IMR-90 (cell line): ENCODE measurements at regions not wholly inside any gene's neighbourhood (a gene's known extent, or its start where the extent isn't known, plus 50 kb on each side); places are given as distances from the start of the nearest gene placed in this dataset.

ENCODE experiments used
- ATAC-seq: fragments of 200-7000 bp; cut with Tn5 transposase; 2 replicates; pipeline ENCODE4 v1.9.1; 2020; ENCODE audit warnings: low read depth, mild to moderate bottlenecking, moderate library complexity
- BruUV-seq: library from RNA; stranded (reverse); fragments of 400-500 nt; replicated peaks from 2 replicates; lab custom pipeline; 2021; lab: Mats Ljungman, UMichigan
- CTCF ChIA-PET: fragments of 300-600 bp; formaldehyde crosslinking; extraction: SDS; loops from one replicate; lab custom pipeline; 2021; ENCODE audit warnings: antibody characterized with exemption; lab: Yijun Ruan, JAX
- POLR2A ChIA-PET: fragments of 300-600 bp; sonication (Branson Sonifier 250); formaldehyde crosslinking; loops from one replicate; lab custom pipeline; 2022; ENCODE audit warnings: antibody characterized with exemption; ENCODE audit not compliant: unreplicated experiment; lab: Charles Lee
- DNase-seq: peaks from one replicate; pipeline ENCODE4 v3.0.0; 2013
- H2AFZ ChIP-seq: replicated peaks from 2 replicates; pipeline ENCODE3; 2013; ENCODE audit warnings: low read length, mild to moderate bottlenecking; ENCODE audit not compliant: poor library complexity
- H2AK5ac ChIP-seq: 2 replicates; pipeline ENCODE4 v1.6.1; 2013; ENCODE audit warnings: low read depth, low read length, inconsistent platforms
- H2AK9ac ChIP-seq: replicated peaks from 2 replicates; pipeline ENCODE3; 2013; ENCODE audit warnings: mild to moderate bottlenecking, low read depth, low read length, moderate library complexity; ENCODE audit not compliant: poor library complexity
- H2BK120ac ChIP-seq: 2 replicates; pipeline ENCODE4 v1.6.1; 2013; ENCODE audit warnings: low read depth, low read length, inconsistent platforms
- H2BK15ac ChIP-seq: 3 replicates; pipeline ENCODE4 v1.6.1; 2013; ENCODE audit warnings: low read depth, low read length, inconsistent platforms
- H2BK20ac ChIP-seq: 2 replicates; pipeline ENCODE4 v1.6.1; 2013; ENCODE audit warnings: low read depth, mild to moderate bottlenecking, inconsistent platforms, low read length, moderate library complexity
- H2BK5ac ChIP-seq: 2 replicates; pipeline ENCODE4 v1.6.1; 2013; ENCODE audit warnings: mild to moderate bottlenecking, low read depth, low read length, inconsistent platforms; ENCODE audit not compliant: poor library complexity, severe bottlenecking
- H3K14ac ChIP-seq: replicated peaks from 2 replicates; pipeline ENCODE4 v1.6.1; 2013; ENCODE audit warnings: low read depth, low read length, inconsistent platforms
- H3K18ac ChIP-seq: 2 replicates; pipeline ENCODE4 v1.6.1; 2013; ENCODE audit warnings: low read depth, low read length, control low read depth
- H3K23ac ChIP-seq: 2 replicates; pipeline ENCODE4 v1.6.1; 2013; ENCODE audit warnings: low read depth, low read length, inconsistent platforms
- H3K27ac ChIP-seq: 2 replicates; pipeline ENCODE4 v1.5.1; 2013; ENCODE audit warnings: mild to moderate bottlenecking, control low read depth, low read length; ENCODE audit not compliant: insufficient read depth
- H3K27me3 ChIP-seq: 2 replicates; pipeline ENCODE4 v1.6.1; 2013; ENCODE audit warnings: low read length; ENCODE audit not compliant: control insufficient read depth, insufficient read depth
- H3K36me3 ChIP-seq: 2 replicates; pipeline ENCODE4 v1.6.1; 2013; ENCODE audit warnings: low read length, mixed read lengths; ENCODE audit not compliant: control insufficient read depth, insufficient read depth
- H3K4ac ChIP-seq: 2 replicates; pipeline ENCODE4 v1.6.1; 2013; ENCODE audit warnings: low read depth, low read length, inconsistent platforms
- H3K4me1 ChIP-seq: 2 replicates; pipeline ENCODE4 v1.6.1; 2013; ENCODE audit warnings: low read length, mixed read lengths; ENCODE audit not compliant: control insufficient read depth, insufficient read depth
- H3K4me2 ChIP-seq: 2 replicates; pipeline ENCODE4 v1.6.1; 2013; ENCODE audit warnings: low read depth, mild to moderate bottlenecking, control low read depth, low read length, moderate library complexity
- H3K4me3 ChIP-seq: 2 replicates; pipeline ENCODE4 v1.5.1; 2013; ENCODE audit warnings: low read depth, mild to moderate bottlenecking, control low read depth, low read length, moderate library complexity; ENCODE audit not compliant: insufficient read depth
- H3K56ac ChIP-seq: 2 replicates; pipeline ENCODE4 v1.6.1; 2013; ENCODE audit warnings: low read length, inconsistent platforms; ENCODE audit not compliant: insufficient read depth; ENCODE audit errors: extremely low read depth
- H3K79me1 ChIP-seq, 2 experiments: 2 replicates each; pipeline ENCODE4 v1.6.1; 2013; ENCODE audit warnings: low read length in 2 of 2, inconsistent platforms in 1 of 2, low read depth in 1 of 2
- H3K9ac ChIP-seq: 2 replicates; pipeline ENCODE4 v1.6.1; 2013; ENCODE audit warnings: low read depth, low read length, control low read depth
- H3K9me1 ChIP-seq: 2 replicates; pipeline ENCODE4 v1.6.1; 2013; ENCODE audit warnings: low read length, inconsistent platforms; ENCODE audit not compliant: insufficient read depth
- H3K9me3 ChIP-seq: 2 replicates; pipeline ENCODE4 v1.6.1; 2013; ENCODE audit warnings: low read length; ENCODE audit not compliant: control insufficient read depth, insufficient read depth
- H4K20me1 ChIP-seq: 2 replicates; pipeline ENCODE4 v1.6.1; 2013; ENCODE audit warnings: low read length, inconsistent platforms; ENCODE audit not compliant: insufficient read depth
- H4K5ac ChIP-seq: 2 replicates; pipeline ENCODE4 v1.6.1; 2013; ENCODE audit warnings: mild to moderate bottlenecking, low read depth, low read length, control low read depth
- H4K8ac ChIP-seq, 2 experiments: 2 replicates each; pipeline ENCODE4 v1.6.1; 2013; ENCODE audit warnings: low read depth in 2 of 2, low read length in 2 of 2, control low read depth in 1 of 2, inconsistent platforms in 1 of 2
- H4K91ac ChIP-seq: 2 replicates; pipeline ENCODE4 v1.6.1; 2013; ENCODE audit warnings: low read depth, low read length, inconsistent platforms; ENCODE audit not compliant: insufficient read depth
- BHLHE40 ChIP-seq: fragments of 150-350 bp; IDR thresholded peaks from 2 replicates; pipeline ENCODE4 v1.6.1; 2016; ENCODE audit warnings: mild to moderate bottlenecking, low read depth, low read length
- CHD1 ChIP-seq: IDR thresholded peaks from 2 replicates; pipeline ENCODE4 v1.6.1; 2012; ENCODE audit warnings: low read depth, low read length, improper control_type of control experiment
- ELK1 ChIP-seq: fragments of 150-350 bp; IDR thresholded peaks from 2 replicates; pipeline ENCODE4 v1.6.1; 2016; ENCODE audit warnings: low read depth, mild to moderate bottlenecking, low read length, moderate library complexity, borderline replicate concordance
- FOS ChIP-seq: fragments of 150-350 bp; IDR thresholded peaks from 2 replicates; pipeline ENCODE4 v1.6.1; 2016; ENCODE audit warnings: low read depth, low read length
- MAFK ChIP-seq: IDR thresholded peaks from 2 replicates; pipeline ENCODE4 v1.6.1; 2012; ENCODE audit warnings: low read depth, low read length, improper control_type of control experiment
- MXI1 ChIP-seq: IDR thresholded peaks from 2 replicates; pipeline ENCODE4 v1.6.1; 2012; ENCODE audit warnings: low read depth, mild to moderate bottlenecking, low read length, moderate library complexity, borderline replicate concordance
- NFE2L2 ChIP-seq: fragments of 150-350 bp; IDR thresholded peaks from 2 replicates; pipeline ENCODE4 v1.6.1; 2016; ENCODE audit warnings: low read depth, mild to moderate bottlenecking, low read length
- RAD21 ChIP-seq: IDR thresholded peaks from 2 replicates; pipeline ENCODE4 v1.6.1; 2012; ENCODE audit warnings: low read length, improper control_type of control experiment
- RCOR1 ChIP-seq: IDR thresholded peaks from 2 replicates; pipeline ENCODE4 v1.6.1; 2012; ENCODE audit warnings: mild to moderate bottlenecking, low read length, improper control_type of control experiment; ENCODE audit not compliant: insufficient replicate concordance
- SMC3 ChIP-seq: fragments of 150-350 bp; IDR thresholded peaks from 2 replicates; pipeline ENCODE4 v1.6.1; 2016; ENCODE audit warnings: low read depth, mild to moderate bottlenecking, antibody characterized with exemption, low read length, moderate library complexity
- USF2 ChIP-seq: fragments of 150-350 bp; IDR thresholded peaks from 2 replicates; pipeline ENCODE4 v1.6.1; 2017; ENCODE audit warnings: mild to moderate bottlenecking, antibody characterized with exemption, low read length, low read depth
- WGBS, 2 experiments: methylation state at CpG; one replicate each; pipeline versions ENCODE4 v1.1.5 to v1.1.7; 2013; ENCODE audit warnings: missing lambda C conversion rate in 2 of 2; ENCODE audit not compliant: insufficient read length in 1 of 2; ENCODE audit errors: extremely low coverage in 2 of 2; 5-methylcytosine and 5-hydroxymethylcytosine counted together
- dilution Hi-C: fragments of 300-500 bp; cut with HindIII; formaldehyde crosslinking; loops from one replicate; pipeline ENCODE4 v1.14.3; 2018; ENCODE audit warnings: low sequenced_read_pairs; ENCODE audit not compliant: unreplicated experiment
- in situ Hi-C: fragments of 300-500 bp; cut with MboI; formaldehyde crosslinking; loops from 3 replicates; pipeline ENCODE4 v1.14.3; 2019; ENCODE audit warnings: low sequenced_read_pairs, inconsistent platforms, mixed read lengths
- intact Hi-C: fragments of 100-400 bp; cut with micrococcal nuclease; formaldehyde crosslinking; loops from 2 replicates; pipeline ENCODE4 v1.10.0; 2022

GRCh38 chr1:228986093-228986904 is 251.0 kb downstream of the RHOU start:
- no peak overlapping the region for H3K14ac ChIP-seq
- no peak overlapping the region for H3K4ac ChIP-seq
- H2AK5ac ChIP-seq: no peak overlapping the region
- H2BK20ac ChIP-seq: no peak overlapping the region
- WGBS, 2 experiments: 80% methylated on average over 7 of the region's 22 CpGs; no CpG with 5 or more reads in 1 of the 2 experiments
- H3K27ac ChIP-seq: no peak overlapping the region
- H3K79me1 ChIP-seq: no peaks in the 10 kb centered on the region
- no peaks in the 10 kb centered on the region for H4K20me1 ChIP-seq
- no peak overlapping the region for H2AK9ac ChIP-seq
- H3K9me3 ChIP-seq: no peaks in the 10 kb centered on the region
- H3K36me3 ChIP-seq: no peaks in the 10 kb centered on the region
- ChIA-PET CTCF (interaction anchor here (1.1 kb wide), 1 partner anchor 85 kb away, joined by 3 read pairs; no protein-coding TSS in a partner anchor), POLR2A (no interaction called here)
- in situ Hi-C loops (no loop called here), dilution Hi-C loops (no loop called here), intact Hi-C loops (no loop called here)
- peak; percentile 57; the same call in 1 of the 2 replicates for ATAC-seq
- H3K18ac ChIP-seq: no peak overlapping the region
- no peak for TF ChIP-seq MXI1
- no peak for TF ChIP-seq USF2
- TF ChIP-seq MAFK: no peak
- no peak for TF ChIP-seq BHLHE40
- no peak for TF ChIP-seq RAD21
- no peak for TF ChIP-seq ELK1
- TF ChIP-seq RCOR1: no peak
- TF ChIP-seq NFE2L2: no peak
- TF ChIP-seq CHD1: no peak
- no peak for TF ChIP-seq FOS
- TF ChIP-seq SMC3: no peak
- H2BK15ac ChIP-seq: no peak overlapping the region
- H3K27me3 ChIP-seq: no peaks in the 10 kb centered on the region; the same call in 1 of the 2 replicates
- no peak overlapping the region for H2BK120ac ChIP-seq
- H3K9me1 ChIP-seq: no peaks in the 10 kb centered on the region
- peaks cover 1% of the 10 kb centered on the region; the same call in 1 of the 2 replicates for H3K4me1 ChIP-seq
- no peak overlapping the region for H3K4me2 ChIP-seq
- no TSS peak for BruUV-seq
- no peak overlapping the region for H4K8ac ChIP-seq
- H3K56ac ChIP-seq: no peak overlapping the region
- DNase-seq: peak; percentile 25
- H2BK5ac ChIP-seq: no peak overlapping the region
- H2AFZ ChIP-seq: no peak overlapping the region
- H3K4me3 ChIP-seq: no peak overlapping the region
- no peak overlapping the region for H3K23ac ChIP-seq
- no peak overlapping the region for H4K91ac ChIP-seq
- no peak overlapping the region for H3K9ac ChIP-seq
- H4K5ac ChIP-seq: no peak overlapping the region
